Activated CD4-positive, alpha-beta T cell treated with anti-CD3 and anti-CD28 coated beads, Interleukin-2, amount 10 ng/mL, durations not matched to agents 24 days and 14 days (primary cell): ENCODE measurements at regions not wholly inside any gene's neighbourhood (a gene's known extent, or its start where the extent isn't known, plus 50 kb on each side); places are given as distances from the start of the nearest gene placed in this dataset.

Source experiments
- DNase-seq: peaks from one replicate; pipeline ENCODE4 v3.0.0; 2022
- H3K27ac Mint-ChIP-seq: one replicate; pipeline ENCODE4 v1.8.0; 2022; ENCODE audit warnings: mild to moderate bottlenecking, mixed read lengths
- H3K27me3 Mint-ChIP-seq: one replicate; pipeline ENCODE4 v1.8.0; 2022; ENCODE audit warnings: mixed read lengths
- H3K36me3 Mint-ChIP-seq: one replicate; pipeline ENCODE4 v1.8.0; 2022; ENCODE audit warnings: low read depth, mild to moderate bottlenecking, mixed read lengths
- H3K4me1 Mint-ChIP-seq: one replicate; pipeline ENCODE4 v1.8.0; 2021; ENCODE audit warnings: mixed read lengths
- H3K4me3 Mint-ChIP-seq: one replicate; pipeline ENCODE4 v1.8.0; 2022; ENCODE audit warnings: mild to moderate bottlenecking, moderate library complexity, mixed read lengths
- H3K9me3 Mint-ChIP-seq: one replicate; pipeline ENCODE4 v1.8.0; 2021; ENCODE audit warnings: mixed read lengths
- intact Hi-C: fragments of 100-400 bp; cut with micrococcal nuclease; formaldehyde crosslinking; loops from one replicate; pipeline ENCODE4 v1.15.1; 2023

DNA sequence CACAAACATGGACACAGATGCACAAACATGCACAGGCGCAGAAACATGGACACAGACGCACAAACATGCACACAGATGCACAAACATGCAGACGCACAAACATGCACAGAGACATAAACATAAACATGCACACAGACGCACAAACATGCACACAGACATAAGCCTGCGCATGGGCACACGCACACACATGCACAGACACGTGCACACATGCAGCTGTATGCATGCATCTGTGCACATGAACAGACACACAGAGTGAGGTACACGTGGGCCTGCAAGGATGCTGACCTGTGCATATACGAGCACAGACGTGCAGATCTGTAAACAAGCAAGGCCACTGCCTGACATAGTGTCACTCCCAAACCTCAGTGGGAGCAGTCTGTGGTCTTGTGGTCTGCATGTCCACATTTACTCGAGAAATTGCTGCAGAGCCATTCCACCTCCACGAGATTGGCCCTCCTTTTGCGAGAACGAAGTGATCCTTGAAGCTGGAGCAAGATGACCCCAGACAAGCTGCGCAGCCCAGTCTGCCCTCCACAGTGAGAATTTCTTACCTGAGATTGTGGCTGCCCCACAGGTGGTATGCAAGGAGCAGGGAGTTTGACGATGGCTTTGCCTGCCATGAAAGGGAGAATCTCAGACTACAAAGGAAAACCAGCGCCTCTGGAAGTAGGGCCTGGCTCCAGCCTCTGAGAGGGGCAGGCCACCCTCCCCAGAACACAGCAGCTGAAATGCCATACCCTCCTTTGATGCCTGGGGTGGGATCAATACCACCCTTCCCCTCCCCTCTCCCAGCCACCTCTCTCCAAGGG is 299.9 kb downstream of the BRD1 start:
- H3K27me3 Mint-ChIP-seq: no peaks in the 10 kb centered on the region
- H3K4me3 Mint-ChIP-seq: no peak overlapping the region
- intact Hi-C loops: no loop called here
- H3K36me3 Mint-ChIP-seq: no peaks in the 10 kb centered on the region
- no peaks in the 10 kb centered on the region for H3K9me3 Mint-ChIP-seq
- no peak overlapping the region for H3K27ac Mint-ChIP-seq
- DNase-seq: no peak
- no peaks in the 10 kb centered on the region for H3K4me1 Mint-ChIP-seq

DNA sequence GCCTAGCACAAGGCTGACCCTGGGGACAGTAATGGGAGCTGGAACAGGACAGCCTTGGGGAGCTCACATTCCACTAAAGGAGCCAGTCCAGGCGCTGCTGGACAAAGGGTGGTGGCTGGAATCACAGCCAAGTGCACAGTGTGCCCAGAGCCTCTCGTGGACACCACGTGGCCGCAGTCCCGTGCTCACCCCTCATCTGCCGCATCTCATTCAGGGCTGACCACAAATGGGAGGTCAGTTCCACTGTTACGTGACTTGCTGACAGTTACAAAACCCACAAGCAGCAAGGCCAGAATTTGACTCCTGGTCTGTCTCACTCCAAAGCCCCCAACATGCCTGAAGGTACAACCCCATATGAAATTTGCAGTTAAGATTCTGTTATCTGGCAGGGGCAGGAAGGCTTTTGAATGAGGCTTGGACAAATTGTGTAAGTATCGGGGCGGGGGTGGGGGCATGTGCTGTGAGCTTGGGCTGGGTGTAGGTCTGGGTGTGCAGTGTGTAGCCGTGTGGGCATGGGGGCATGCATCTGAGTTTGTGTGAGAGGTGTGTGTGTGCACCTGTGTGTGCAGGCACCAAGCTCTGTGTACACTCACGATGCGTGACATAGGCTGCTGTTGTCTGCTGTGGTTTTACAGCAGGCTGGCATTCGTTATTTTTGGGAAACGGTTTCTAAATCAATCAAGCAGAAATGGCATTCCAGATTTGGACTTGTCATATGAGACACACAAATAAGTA is 301.7 kb downstream of the BRD1 start:
- H3K27ac Mint-ChIP-seq: no peak overlapping the region
- H3K4me1 Mint-ChIP-seq: no peaks in the 10 kb centered on the region
- no peak overlapping the region for H3K4me3 Mint-ChIP-seq
- no peaks in the 10 kb centered on the region for H3K36me3 Mint-ChIP-seq
- intact Hi-C loops: no loop called here
- no peaks in the 10 kb centered on the region for H3K9me3 Mint-ChIP-seq
- H3K27me3 Mint-ChIP-seq: no peaks in the 10 kb centered on the region
- no peak for DNase-seq

DNA sequence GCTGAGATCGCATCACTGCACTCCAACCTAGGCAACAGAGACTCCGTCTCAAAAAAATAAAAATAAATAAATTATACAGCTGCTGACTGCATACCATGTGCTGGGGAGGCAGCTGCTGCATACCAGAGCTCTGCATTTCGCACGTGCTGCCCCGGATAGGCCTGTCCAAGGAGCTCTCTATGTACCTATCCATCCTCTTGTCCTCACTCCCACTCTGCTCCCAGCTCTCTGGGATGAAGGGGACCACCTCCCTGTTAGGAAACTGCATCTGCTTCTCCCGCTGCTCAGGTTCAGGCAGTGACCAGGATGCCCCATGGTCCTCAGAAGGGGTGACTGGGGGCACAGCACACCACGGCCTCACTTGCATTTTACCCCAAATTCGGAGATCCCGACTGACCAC is 302.3 kb downstream of the BRD1 start:
- DNase-seq: no peak
- no peaks in the 10 kb centered on the region for H3K27me3 Mint-ChIP-seq
- intact Hi-C loops: no loop called here
- H3K27ac Mint-ChIP-seq: no peak overlapping the region
- H3K4me3 Mint-ChIP-seq: no peak overlapping the region
- no peaks in the 10 kb centered on the region for H3K9me3 Mint-ChIP-seq
- H3K4me1 Mint-ChIP-seq: no peaks in the 10 kb centered on the region
- H3K36me3 Mint-ChIP-seq: no peaks in the 10 kb centered on the region

DNA sequence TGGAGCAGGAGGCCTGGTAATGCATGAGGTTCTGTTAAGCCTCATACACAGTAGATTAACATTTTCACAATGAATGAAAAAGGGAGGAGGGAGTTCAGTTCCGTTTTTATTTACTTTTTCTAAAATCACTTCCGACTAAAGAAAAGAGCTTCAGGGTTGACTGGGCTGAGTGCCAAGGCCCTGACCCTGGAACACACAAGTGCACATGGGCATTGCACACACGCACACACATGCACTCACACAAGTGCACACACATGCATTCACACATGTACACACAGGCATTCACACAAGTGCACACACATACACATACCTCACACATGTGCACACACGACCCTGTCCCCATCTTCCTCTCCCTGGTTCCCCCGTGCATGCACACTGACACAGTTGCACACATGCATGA is 303.3 kb downstream of the BRD1 start:
- H3K27me3 Mint-ChIP-seq: no peaks in the 10 kb centered on the region
- H3K9me3 Mint-ChIP-seq: no peaks in the 10 kb centered on the region
- no peak overlapping the region for H3K4me3 Mint-ChIP-seq
- intact Hi-C loops: no loop called here
- H3K36me3 Mint-ChIP-seq: no peaks in the 10 kb centered on the region
- H3K27ac Mint-ChIP-seq: no peak overlapping the region
- no peaks in the 10 kb centered on the region for H3K4me1 Mint-ChIP-seq
- no peak for DNase-seq

DNA sequence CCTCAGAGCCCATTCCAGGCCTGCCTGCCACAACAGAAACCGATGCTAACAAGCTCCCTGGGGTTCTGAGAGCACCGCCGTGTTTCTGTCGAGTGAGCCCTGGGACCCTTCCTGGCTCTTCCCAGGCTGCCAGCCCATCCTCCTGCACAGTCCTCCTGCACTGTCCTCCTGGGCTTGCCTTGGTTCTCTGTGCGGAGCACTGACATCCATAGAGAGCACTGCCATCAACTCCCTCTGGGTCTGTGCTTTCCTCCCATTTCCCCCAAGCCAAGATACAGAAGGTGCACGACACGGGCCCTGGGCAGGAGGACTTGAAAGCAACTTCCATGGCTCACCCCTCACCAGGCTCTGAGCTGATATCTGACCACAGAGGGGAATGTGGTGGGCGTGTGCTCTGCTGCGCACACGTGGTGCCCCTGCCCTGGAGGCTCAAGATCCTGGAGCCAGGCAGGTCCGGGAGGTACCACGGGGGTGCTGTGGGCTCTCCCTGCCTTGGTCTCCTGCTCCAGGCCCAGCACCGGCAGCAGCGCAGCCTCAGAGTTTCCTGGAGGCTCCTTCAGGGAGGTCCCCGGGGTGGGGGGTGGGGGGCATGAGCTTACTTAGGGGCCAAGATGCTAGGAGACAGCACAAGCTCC is 304.2 kb downstream of the BRD1 start:
- Mint-ChIP-seq H3K9me3 (no peaks in the 10 kb centered on the region), H3K27me3 (no peaks in the 10 kb centered on the region), H3K36me3 (no peaks in the 10 kb centered on the region), H3K27ac (no peak overlapping the region), H3K4me3 (no peak overlapping the region), H3K4me1 (no peaks in the 10 kb centered on the region)
- intact Hi-C loops: no loop called here
- DNase-seq: no peak

DNA sequence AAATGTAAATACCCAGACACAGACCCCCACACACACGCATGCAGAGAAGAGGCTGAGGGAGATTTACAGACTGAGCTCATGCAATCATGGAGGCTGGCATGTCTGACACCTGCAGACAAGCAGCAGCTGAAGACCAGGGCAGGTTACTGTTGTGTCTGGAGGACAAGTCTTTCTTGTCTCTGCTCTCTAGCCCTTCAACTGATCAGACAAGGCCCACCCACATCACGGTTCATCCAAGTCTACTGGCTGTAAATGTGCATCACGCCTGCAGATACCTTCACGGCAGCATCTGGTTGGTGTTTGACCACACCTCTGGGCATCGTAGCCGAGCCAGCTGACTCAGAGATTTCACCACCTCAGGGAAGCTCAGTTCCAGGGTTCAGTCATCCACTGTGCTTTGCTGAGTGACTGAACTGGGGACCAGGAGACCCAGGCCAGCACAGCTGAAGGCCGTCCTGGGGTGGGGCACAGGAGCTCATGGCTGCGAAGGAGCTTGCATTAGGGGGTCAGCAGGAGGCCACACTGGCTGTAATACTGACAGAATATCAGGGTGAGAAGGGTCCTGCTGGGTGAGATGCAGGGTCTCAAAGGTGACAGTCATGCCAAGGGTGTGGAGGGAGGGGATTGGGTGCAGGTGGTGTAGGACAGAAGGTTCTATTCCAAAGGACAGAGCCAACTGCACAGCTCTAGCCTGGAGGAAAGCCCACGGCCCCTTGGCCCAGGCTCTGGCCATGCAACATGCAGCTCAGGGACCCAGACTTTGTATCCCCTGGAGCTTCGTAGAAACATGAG is 304.9 kb downstream of the BRD1 start:
- no peak overlapping the region for H3K27ac Mint-ChIP-seq
- intact Hi-C loops: no loop called here
- H3K4me1 Mint-ChIP-seq: no peaks in the 10 kb centered on the region
- no peaks in the 10 kb centered on the region for H3K36me3 Mint-ChIP-seq
- H3K27me3 Mint-ChIP-seq: no peaks in the 10 kb centered on the region
- no peak for DNase-seq
- no peaks in the 10 kb centered on the region for H3K9me3 Mint-ChIP-seq
- no peak overlapping the region for H3K4me3 Mint-ChIP-seq

DNA sequence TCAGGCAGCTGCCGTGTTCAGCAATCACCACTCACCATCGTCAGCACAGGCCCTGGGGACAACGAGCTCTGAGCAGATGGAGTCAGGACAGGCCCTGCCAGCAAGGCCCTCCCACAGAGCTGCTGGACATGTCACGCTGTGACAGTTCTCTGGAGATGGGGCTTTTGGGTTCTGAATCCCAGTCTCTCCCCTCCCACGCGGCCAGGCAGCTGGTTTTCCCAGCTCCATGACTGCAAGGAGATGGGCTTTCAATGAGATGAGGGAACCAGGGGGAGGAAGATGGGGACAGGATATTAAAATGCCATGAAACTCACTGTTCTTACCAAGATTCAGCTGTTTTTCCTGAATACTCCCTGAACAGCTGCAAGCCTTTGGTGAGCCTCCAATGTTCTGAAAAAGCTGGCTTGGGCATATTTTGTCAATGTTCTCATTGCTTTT is 305.9 kb downstream of the BRD1 start:
- Mint-ChIP-seq H3K9me3 (no peaks in the 10 kb centered on the region), H3K27me3 (no peaks in the 10 kb centered on the region)

DNA sequence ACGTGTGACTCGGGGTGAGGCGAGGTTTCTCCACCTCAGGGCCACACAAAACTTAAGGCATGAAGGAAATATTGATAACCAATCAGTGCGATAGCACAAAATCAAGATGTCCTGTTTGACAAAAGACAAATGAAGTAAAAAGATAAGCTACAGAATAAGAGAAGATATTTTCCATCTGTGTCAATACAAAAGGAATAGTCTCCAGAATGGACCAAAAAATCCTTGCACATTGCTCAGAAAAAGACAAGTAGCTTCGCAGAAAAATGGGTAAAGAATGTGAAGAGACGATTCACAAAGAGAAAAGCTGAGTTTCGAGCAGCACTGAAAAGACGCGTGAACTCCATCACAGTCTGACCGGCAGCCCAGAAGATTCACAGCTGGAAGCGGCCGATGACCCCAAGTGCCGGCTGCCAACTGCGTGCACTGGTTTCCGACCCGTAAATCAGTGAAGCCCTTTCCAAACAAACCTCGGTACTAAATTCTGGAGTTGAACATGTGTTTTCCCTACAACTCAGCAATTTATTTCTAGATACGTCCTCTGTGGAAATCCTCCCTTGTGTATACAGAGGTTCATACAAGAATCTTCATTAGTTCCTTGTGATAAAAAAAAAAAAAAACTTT is 308.4 kb downstream of the BRD1 start:
- Mint-ChIP-seq H3K4me3 (no peak overlapping the region), H3K27ac (no peak overlapping the region), H3K27me3 (no peaks in the 10 kb centered on the region), H3K36me3 (no peaks in the 10 kb centered on the region), H3K9me3 (no peaks in the 10 kb centered on the region), H3K4me1 (no peaks in the 10 kb centered on the region)
- intact Hi-C loops: no loop called here
- no peak for DNase-seq

More for the DNA sequence above, 305.9 kb downstream of the BRD1 start:
- Mint-ChIP-seq H3K4me1 (no peaks in the 10 kb centered on the region), H3K27ac (no peak overlapping the region), H3K36me3 (no peaks in the 10 kb centered on the region), H3K4me3 (no peak overlapping the region)
- DNase-seq: no peak
- intact Hi-C loops: no loop called here

DNA sequence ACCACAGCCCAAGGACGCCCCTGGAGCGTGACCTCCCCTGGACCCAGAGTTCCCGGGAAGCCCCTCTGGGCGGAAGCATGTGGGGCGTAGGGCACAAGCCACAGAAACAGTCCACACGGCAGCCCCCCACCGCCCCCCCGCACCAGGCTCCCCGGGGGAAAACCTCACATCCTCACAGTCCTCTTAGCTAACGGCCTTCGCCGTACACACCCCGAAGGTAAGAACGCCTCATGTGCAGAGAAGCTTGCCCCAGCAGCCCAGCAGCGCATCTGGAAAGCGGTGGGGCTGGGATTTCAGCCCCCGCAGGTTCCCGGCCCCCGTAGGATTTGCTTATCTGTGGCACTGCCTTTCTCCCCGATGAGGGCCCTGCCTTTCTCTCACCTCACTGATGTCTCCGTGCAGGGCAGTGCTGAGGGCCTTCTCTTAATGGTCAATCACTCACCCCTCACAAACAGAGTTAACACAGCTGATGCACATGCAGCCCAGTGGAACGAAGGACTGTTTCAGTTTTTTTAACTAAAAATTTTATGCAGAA is 309.2 kb downstream of the BRD1 start:
- H3K27ac Mint-ChIP-seq: no peak overlapping the region
- H3K36me3 Mint-ChIP-seq: peaks cover 3% of the 10 kb centered on the region
- intact Hi-C loops: no loop called here
- H3K4me3 Mint-ChIP-seq: no peak overlapping the region
- H3K4me1 Mint-ChIP-seq: peaks cover under 1% of the 10 kb centered on the region
- no peaks in the 10 kb centered on the region for H3K27me3 Mint-ChIP-seq
- no peak for DNase-seq
- peaks cover 5% of the 10 kb centered on the region for H3K9me3 Mint-ChIP-seq

DNA sequence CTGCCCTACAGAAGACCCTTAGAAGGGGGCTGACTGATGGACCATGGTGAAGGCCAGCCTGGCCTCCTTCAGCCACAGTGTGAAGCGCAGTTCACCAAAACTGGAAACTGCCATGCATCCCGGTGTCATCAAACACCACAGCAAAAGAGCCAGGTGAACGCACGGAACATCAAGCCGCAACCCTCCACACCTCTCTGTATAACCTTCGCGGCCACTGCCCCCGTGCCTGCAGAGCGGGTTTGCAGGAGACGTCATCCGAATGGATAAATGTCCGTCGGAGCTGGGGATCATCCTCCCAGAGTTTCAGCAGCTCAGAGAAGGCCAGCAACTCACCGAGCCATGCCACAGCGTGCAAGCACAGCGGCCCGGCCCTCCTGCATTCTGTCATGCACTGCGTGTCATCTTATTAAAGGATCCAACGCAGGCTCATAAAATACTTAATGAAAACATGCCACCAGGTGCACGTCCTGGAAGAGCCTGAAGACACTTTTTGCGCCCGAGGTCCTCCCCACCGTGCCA is 309.9 kb downstream of the BRD1 start:
- H3K4me1 Mint-ChIP-seq: peaks cover 2% of the 10 kb centered on the region
- peaks cover 4% of the 10 kb centered on the region for H3K36me3 Mint-ChIP-seq
- peaks cover 7% of the 10 kb centered on the region for H3K9me3 Mint-ChIP-seq
- H3K27me3 Mint-ChIP-seq: no peaks in the 10 kb centered on the region
- intact Hi-C loops: no loop called here
- no peak overlapping the region for H3K27ac Mint-ChIP-seq
- H3K4me3 Mint-ChIP-seq: no peak overlapping the region
- no peak for DNase-seq

DNA sequence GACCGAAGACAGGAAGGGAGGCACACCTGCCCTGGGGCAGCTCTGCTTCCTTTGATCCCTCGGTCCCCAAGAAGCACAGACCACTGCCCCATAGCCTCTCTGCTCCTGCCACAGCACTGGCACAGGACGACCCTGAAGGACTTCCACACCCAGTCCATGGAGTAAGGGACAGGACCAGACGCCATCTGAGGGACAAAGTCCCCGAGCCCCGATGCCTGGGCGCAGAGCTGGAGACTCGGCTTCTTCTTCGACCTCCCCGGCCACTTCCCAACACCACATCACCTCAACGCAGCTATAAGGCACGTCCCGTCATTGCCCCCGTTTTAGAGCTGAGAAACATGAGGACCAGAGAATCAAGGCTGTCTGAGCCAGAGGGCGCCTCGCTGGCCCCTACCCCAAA is 310.5 kb downstream of the BRD1 start:
- peaks cover 4% of the 10 kb centered on the region for H3K36me3 Mint-ChIP-seq
- DNase-seq: no peak
- peaks cover 7% of the 10 kb centered on the region for H3K9me3 Mint-ChIP-seq
- intact Hi-C loops: no loop called here
- no peaks in the 10 kb centered on the region for H3K27me3 Mint-ChIP-seq
- H3K4me1 Mint-ChIP-seq: peaks cover 3% of the 10 kb centered on the region
- H3K4me3 Mint-ChIP-seq: no peak overlapping the region
- no peak overlapping the region for H3K27ac Mint-ChIP-seq

DNA sequence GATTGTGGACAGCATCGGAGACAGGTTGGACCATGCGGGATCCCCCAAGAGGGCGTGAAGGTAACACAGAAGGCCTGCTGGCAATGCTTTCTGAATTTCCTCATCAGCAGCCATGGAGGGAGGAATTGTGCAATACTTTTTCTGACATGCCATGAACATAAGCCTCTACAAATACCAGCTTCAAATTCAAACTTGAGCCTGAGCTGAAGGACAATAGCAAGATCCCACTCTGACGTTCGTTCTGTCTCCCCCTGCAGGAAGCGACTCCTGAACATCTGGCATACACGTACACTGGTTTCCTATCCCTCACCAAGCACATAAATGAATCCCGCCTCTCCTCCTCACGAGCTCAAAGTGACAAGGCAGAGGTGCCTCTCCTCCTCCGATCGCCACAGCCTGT is 312.2 kb downstream of the BRD1 start:
- no peaks in the 10 kb centered on the region for H3K27me3 Mint-ChIP-seq
- peaks cover 13% of the 10 kb centered on the region for H3K9me3 Mint-ChIP-seq
- no peak for DNase-seq
- H3K36me3 Mint-ChIP-seq: peaks cover 7% of the 10 kb centered on the region
- intact Hi-C loops: no loop called here
- H3K27ac Mint-ChIP-seq: no peak overlapping the region
- no peak overlapping the region for H3K4me3 Mint-ChIP-seq
- peaks cover 4% of the 10 kb centered on the region for H3K4me1 Mint-ChIP-seq

DNA sequence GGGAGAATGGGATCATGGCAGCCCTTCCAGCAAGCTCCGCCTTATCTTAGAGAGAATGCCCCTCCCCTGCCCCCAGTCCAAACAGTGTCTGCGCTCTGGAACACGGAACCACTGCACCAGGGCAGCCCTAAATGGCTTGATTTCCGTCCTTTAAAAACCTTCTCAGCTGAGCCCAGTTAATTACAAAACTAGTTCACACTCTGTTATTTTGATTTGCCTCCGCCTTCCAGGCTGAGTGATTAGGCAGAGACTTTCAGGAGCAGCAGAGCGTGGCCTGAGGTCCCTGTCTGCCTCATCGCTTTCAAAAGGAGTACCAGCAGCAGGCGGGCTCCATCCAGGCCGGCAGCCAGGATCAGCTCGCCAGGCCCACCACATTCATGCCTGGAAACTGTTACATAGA is 313.0 kb downstream of the BRD1 start:
- no peaks in the 10 kb centered on the region for H3K27me3 Mint-ChIP-seq
- DNase-seq: no peak
- H3K4me3 Mint-ChIP-seq: no peak overlapping the region
- peaks cover 16% of the 10 kb centered on the region for H3K9me3 Mint-ChIP-seq
- intact Hi-C loops: no loop called here
- H3K36me3 Mint-ChIP-seq: peaks cover 7% of the 10 kb centered on the region
- no peak overlapping the region for H3K27ac Mint-ChIP-seq
- peaks cover 4% of the 10 kb centered on the region for H3K4me1 Mint-ChIP-seq
